SK-N-SH treated with all-trans-retinoic acid at 6 μM for 48 hours (cell line): ENCODE measurements at regions not wholly inside any gene's neighbourhood (a gene's known extent, or its start where the extent isn't known, plus 50 kb on each side); places are given as distances from the start of the nearest gene placed in this dataset.

ENCODE experiments used
- ATAC-seq: fragments of 200-7000 bp; cut with Tn5 transposase; 3 replicates; pipeline ENCODE4 v1.9.1; 2020; ENCODE audit warnings: mild to moderate bottlenecking, moderate library complexity
- ARNTL ChIP-seq: fragments of 450-650 bp; formaldehyde crosslinking; IDR thresholded peaks from 2 replicates; pipeline ENCODE4 v1.5.0; 2020; ENCODE audit warnings: low read depth, mild to moderate bottlenecking, moderate library complexity, borderline replicate concordance
- CSDC2 ChIP-seq: fragments of 250-450 bp; sonication (Bioruptor Pico); IDR thresholded peaks from 2 replicates; pipeline ENCODE4 v1.5.0; 2020; ENCODE audit warnings: mild to moderate bottlenecking, moderate library complexity
- GLIS3 ChIP-seq: fragments of 250-450 bp; sonication (Bioruptor Pico); IDR thresholded peaks from 2 replicates; pipeline ENCODE4 v1.5.0; 2020; ENCODE audit warnings: mild to moderate bottlenecking, moderate library complexity
- ISL1 ChIP-seq: fragments of 250-450 bp; sonication (Bioruptor Pico); IDR thresholded peaks from 2 replicates; pipeline ENCODE4 v2.1.2; 2022; ENCODE audit warnings: mild to moderate bottlenecking, moderate library complexity
- OSR1 ChIP-seq: fragments of 250-450 bp; sonication (Bioruptor Pico); IDR thresholded peaks from 2 replicates; pipeline ENCODE4 v1.8.0; 2022; ENCODE audit warnings: moderate library complexity, mild to moderate bottlenecking, inconsistent platforms
- PPARA ChIP-seq: fragments of 250-450 bp; sonication (Bioruptor Pico); IDR thresholded peaks from 2 replicates; pipeline ENCODE4 v1.5.0; 2020; ENCODE audit warnings: mild to moderate bottlenecking, borderline replicate concordance
- SNAI2 ChIP-seq: fragments of 250-450 bp; sonication (Bioruptor Pico); IDR thresholded peaks from 2 replicates; pipeline ENCODE4 v1.5.0; 2020; ENCODE audit warnings: mild to moderate bottlenecking, moderate library complexity
- TCF4 ChIP-seq: fragments of 250-450 bp; sonication (Bioruptor Pico); IDR thresholded peaks from 2 replicates; pipeline ENCODE4 v1.8.0; 2021; ENCODE audit warnings: mild to moderate bottlenecking, moderate library complexity, borderline replicate concordance
- TOX ChIP-seq: fragments of 250-450 bp; sonication (Bioruptor Pico); IDR thresholded peaks from 2 replicates; pipeline ENCODE4 v1.8.0; 2021; ENCODE audit warnings: mild to moderate bottlenecking, moderate library complexity, borderline replicate concordance
- ZC3H10 ChIP-seq: fragments of 250-450 bp; sonication (Bioruptor Pico); IDR thresholded peaks from 2 replicates; pipeline ENCODE4 v1.5.1; 2021; ENCODE audit warnings: mild to moderate bottlenecking, moderate library complexity
- ZFP30 ChIP-seq: fragments of 450-650 bp; formaldehyde crosslinking; IDR thresholded peaks from 2 replicates; pipeline ENCODE4 v1.5.0; 2022; ENCODE audit warnings: mild to moderate bottlenecking, moderate library complexity
- ZNF565 ChIP-seq: fragments of 450-650 bp; formaldehyde crosslinking; conservative IDR thresholded peaks from 2 replicates; pipeline ENCODE4 v1.5.0; 2020; ENCODE audit warnings: low read depth, mild to moderate bottlenecking, moderate library complexity
- ZNF70 ChIP-seq: fragments of 450-650 bp; formaldehyde crosslinking; IDR thresholded peaks from 2 replicates; pipeline ENCODE4 v1.5.0; 2020; ENCODE audit warnings: mild to moderate bottlenecking, moderate library complexity
- ZNF8 ChIP-seq: fragments of 450-650 bp; formaldehyde crosslinking; IDR thresholded peaks from 2 replicates; pipeline ENCODE4 v1.5.0; 2020; ENCODE audit warnings: mild to moderate bottlenecking, moderate library complexity
- TF ChIP-seq, protein P1 (sequence below): fragments of 250-450 bp; sonication (Bioruptor Pico); IDR thresholded peaks from 2 replicates; pipeline ENCODE4 v1.8.0; 2020; ENCODE audit warnings: mild to moderate bottlenecking, moderate library complexity, borderline replicate concordance
- TF ChIP-seq, protein P2 (sequence below): fragments of 250-450 bp; sonication (Bioruptor Pico); IDR thresholded peaks from 2 replicates; pipeline ENCODE4 v1.5.0; 2020; ENCODE audit warnings: mild to moderate bottlenecking, moderate library complexity
- TF ChIP-seq, protein P3 (sequence below): fragments of 250-450 bp; sonication (Bioruptor Pico); IDR thresholded peaks from 2 replicates; pipeline ENCODE4 v1.8.0; 2021; ENCODE audit warnings: low read depth, mild to moderate bottlenecking, moderate library complexity, borderline replicate concordance
- TF ChIP-seq, protein P4 (sequence below): fragments of 250-450 bp; sonication (Bioruptor Pico); IDR thresholded peaks from 2 replicates; pipeline ENCODE4 v1.5.1; 2021; ENCODE audit warnings: mild to moderate bottlenecking, moderate library complexity

DNA sequence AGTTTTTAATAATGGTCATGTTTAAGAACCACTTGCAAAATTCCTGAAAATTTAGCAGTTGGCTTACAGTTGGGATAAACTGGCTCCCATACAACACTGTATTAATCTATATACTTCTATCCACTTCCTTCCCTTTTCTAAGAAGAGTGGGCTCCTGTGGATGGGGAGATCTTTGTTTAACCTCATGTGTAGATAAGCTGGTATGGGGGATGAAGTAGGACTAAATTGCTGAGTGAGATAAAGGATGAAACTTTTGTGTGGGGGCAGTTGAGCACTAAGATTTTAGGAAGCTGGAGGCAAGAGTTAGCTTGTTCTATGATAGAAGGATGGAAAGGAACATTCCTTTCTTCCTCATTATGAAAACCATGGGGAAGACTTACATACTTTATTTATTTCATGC, 54.6 kb upstream of the ATP8A1 start:
- no peak for ATAC-seq
- TF ChIP-seq, protein P1, sequence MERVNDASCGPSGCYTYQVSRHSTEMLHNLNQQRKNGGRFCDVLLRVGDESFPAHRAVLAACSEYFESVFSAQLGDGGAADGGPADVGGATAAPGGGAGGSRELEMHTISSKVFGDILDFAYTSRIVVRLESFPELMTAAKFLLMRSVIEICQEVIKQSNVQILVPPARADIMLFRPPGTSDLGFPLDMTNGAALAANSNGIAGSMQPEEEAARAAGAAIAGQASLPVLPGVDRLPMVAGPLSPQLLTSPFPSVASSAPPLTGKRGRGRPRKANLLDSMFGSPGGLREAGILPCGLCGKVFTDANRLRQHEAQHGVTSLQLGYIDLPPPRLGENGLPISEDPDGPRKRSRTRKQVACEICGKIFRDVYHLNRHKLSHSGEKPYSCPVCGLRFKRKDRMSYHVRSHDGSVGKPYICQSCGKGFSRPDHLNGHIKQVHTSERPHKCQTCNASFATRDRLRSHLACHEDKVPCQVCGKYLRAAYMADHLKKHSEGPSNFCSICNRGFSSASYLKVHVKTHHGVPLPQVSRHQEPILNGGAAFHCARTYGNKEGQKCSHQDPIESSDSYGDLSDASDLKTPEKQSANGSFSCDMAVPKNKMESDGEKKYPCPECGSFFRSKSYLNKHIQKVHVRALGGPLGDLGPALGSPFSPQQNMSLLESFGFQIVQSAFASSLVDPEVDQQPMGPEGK (CRISPR knock-in tag): no peak
- TF ChIP-seq TCF4 (CRISPR knock-in tag) (no peak), CSDC2 (CRISPR knock-in tag) (no peak), GLIS3 (CRISPR knock-in tag) (no peak), TOX (CRISPR knock-in tag) (no peak), ZNF70 (no peak), PPARA (CRISPR knock-in tag) (no peak), OSR1 (CRISPR knock-in tag) (no peak), ISL1 (no peak), ZNF565 (CRISPR knock-in tag) (no peak), ZC3H10 (CRISPR knock-in tag) (no peak), ARNTL (CRISPR knock-in tag) (no peak)
- TF ChIP-seq, protein P2, sequence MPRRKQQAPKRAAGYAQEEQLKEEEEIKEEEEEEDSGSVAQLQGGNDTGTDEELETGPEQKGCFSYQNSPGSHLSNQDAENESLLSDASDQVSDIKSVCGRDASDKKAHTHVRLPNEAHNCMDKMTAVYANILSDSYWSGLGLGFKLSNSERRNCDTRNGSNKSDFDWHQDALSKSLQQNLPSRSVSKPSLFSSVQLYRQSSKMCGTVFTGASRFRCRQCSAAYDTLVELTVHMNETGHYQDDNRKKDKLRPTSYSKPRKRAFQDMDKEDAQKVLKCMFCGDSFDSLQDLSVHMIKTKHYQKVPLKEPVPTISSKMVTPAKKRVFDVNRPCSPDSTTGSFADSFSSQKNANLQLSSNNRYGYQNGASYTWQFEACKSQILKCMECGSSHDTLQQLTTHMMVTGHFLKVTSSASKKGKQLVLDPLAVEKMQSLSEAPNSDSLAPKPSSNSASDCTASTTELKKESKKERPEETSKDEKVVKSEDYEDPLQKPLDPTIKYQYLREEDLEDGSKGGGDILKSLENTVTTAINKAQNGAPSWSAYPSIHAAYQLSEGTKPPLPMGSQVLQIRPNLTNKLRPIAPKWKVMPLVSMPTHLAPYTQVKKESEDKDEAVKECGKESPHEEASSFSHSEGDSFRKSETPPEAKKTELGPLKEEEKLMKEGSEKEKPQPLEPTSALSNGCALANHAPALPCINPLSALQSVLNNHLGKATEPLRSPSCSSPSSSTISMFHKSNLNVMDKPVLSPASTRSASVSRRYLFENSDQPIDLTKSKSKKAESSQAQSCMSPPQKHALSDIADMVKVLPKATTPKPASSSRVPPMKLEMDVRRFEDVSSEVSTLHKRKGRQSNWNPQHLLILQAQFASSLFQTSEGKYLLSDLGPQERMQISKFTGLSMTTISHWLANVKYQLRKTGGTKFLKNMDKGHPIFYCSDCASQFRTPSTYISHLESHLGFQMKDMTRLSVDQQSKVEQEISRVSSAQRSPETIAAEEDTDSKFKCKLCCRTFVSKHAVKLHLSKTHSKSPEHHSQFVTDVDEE (CRISPR knock-in tag): no peak

DNA sequence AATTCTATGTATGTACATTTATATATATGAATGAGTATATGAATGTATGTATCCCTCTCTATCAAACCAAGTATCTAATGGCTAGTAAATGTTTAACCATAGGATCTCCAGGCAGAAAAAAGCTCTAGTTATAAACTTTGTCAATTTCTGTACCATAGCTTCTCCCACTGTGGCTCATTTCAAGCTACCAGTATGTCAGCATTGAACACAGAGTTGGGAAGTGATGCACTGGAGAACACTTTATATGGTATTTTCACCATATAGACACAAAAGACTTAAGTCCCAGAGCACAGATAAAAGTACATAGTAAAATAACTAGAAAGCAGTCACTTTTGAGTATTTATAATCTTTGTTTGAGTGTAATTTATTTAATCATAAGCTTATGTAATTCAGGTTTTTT, 53.9 kb upstream of the ATP8A1 start:
- TF ChIP-seq ISL1: no peak
- no peak for TF ChIP-seq TCF4 (CRISPR knock-in tag)
- TF ChIP-seq, protein P3, sequence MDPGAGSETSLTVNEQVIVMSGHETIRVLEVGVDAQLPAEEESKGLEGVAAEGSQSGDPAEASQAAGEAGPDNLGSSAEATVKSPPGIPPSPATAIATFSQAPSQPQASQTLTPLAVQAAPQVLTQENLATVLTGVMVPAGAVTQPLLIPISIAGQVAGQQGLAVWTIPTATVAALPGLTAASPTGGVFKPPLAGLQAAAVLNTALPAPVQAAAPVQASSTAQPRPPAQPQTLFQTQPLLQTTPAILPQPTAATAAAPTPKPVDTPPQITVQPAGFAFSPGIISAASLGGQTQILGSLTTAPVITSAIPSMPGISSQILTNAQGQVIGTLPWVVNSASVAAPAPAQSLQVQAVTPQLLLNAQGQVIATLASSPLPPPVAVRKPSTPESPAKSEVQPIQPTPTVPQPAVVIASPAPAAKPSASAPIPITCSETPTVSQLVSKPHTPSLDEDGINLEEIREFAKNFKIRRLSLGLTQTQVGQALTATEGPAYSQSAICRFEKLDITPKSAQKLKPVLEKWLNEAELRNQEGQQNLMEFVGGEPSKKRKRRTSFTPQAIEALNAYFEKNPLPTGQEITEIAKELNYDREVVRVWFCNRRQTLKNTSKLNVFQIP (CRISPR knock-in tag): no peak
- no peak for ATAC-seq

DNA sequence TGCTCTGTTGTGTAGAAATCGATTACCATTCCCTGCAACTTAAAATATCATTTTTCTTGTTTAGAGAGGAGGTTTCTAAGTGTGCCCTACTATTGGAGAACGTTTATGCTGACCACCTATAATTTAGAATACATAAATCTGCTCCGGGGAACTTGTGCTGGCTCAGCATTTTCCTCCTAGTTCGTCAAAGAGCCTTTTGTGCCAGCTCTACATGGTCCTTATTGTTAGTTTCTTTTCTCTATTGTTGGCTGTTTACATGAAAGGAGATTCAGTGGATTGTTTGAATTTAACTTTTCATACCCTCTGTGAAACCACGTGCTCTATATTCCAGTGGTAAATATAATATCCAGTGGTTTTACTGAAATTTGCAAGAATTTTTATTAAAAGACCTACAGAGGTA, 53.4 kb upstream of the ATP8A1 start:
- TF ChIP-seq SNAI2 (CRISPR knock-in tag) (no peak), PPARA (CRISPR knock-in tag) (no peak), ZNF8 (CRISPR knock-in tag) (no peak), ISL1 (no peak), ZFP30 (CRISPR knock-in tag) (no peak)
- TF ChIP-seq, protein P2 (CRISPR knock-in tag): no peak
- TF ChIP-seq, protein P4, sequence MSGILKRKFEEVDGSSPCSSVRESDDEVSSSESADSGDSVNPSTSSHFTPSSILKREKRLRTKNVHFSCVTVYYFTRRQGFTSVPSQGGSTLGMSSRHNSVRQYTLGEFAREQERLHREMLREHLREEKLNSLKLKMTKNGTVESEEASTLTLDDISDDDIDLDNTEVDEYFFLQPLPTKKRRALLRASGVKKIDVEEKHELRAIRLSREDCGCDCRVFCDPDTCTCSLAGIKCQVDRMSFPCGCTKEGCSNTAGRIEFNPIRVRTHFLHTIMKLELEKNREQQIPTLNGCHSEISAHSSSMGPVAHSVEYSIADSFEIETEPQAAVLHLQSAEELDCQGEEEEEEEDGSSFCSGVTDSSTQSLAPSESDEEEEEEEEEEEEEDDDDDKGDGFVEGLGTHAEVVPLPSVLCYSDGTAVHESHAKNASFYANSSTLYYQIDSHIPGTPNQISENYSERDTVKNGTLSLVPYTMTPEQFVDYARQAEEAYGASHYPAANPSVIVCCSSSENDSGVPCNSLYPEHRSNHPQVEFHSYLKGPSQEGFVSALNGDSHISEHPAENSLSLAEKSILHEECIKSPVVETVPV (CRISPR knock-in tag): no peak
- no peak for ATAC-seq
